ENCODE measurements at regions not wholly inside any gene's neighbourhood (a gene's known extent, or its start where the extent isn't known, plus 50 kb on each side); places are given as distances from the start of the nearest gene placed in this dataset.

GRCh38 chr5:116880150-116880549 lies 305.5 kb upstream of the SEMA6A start:
- TF ChIP-seq JUN (IDR thresholded peaks at IDR 0.05; ENCODE audit: borderline replicate concordance, insufficient read depth, insufficient read length, low read depth) = no peak
- no peak for TF ChIP-seq EZH2 (IDR thresholded peaks at IDR 0.05; ENCODE audit: borderline replicate concordance, low read depth, low read length, severe bottlenecking)
- TF ChIP-seq POLR2AphosphoS5 (IDR thresholded peaks at IDR 0.05; ENCODE audit: insufficient read depth, low read depth, low read length) = no peak
- no peak for TF ChIP-seq FOS (IDR thresholded peaks at IDR 0.05; ENCODE audit: borderline replicate concordance, insufficient read depth, low read length)
- TF ChIP-seq MYC (IDR thresholded peaks at IDR 0.05; ENCODE audit: low read depth, low read length) = no peak
- no peak for TF ChIP-seq GATA2 (IDR thresholded peaks at IDR 0.05; ENCODE audit: insufficient read depth, insufficient read length, low read depth, low read length)
- TF ChIP-seq CTCF (IDR thresholded peaks at IDR 0.05; ENCODE audit: extremely low read depth in 1 of 2, insufficient read depth in 1 of 2, low read depth in 1 of 2, low read length in 2 of 2) = no peak
- TF ChIP-seq POLR2A (IDR thresholded peaks at IDR 0.05; ENCODE audit: low read depth, low read length) = no peak
- TF ChIP-seq MAX (IDR thresholded peaks at IDR 0.05; ENCODE audit: insufficient read depth, insufficient read length) = no peak
- H3K36me3 ChIP-seq (ENCODE audit: control insufficient read depth in 2 of 2, extremely low read depth in 1 of 2, insufficient read depth in 2 of 2, low read length in 2 of 2) = no peaks in the 10 kb centered on the region
- BruUV-seq (replicated peaks) = no TSS peak
- H3K9me1 ChIP-seq (replicated peaks; ENCODE audit: control insufficient read depth, extremely low read depth, insufficient read depth, low read length) = no peaks in the 10 kb centered on the region
- H3K4me1 ChIP-seq (ENCODE audit: control insufficient read depth, extremely low read depth, insufficient read depth, low read length) = no peaks in the 10 kb centered on the region
- no peaks in the 10 kb centered on the region for H4K20me1 ChIP-seq (replicated peaks; ENCODE audit: control insufficient read depth, extremely low read depth, insufficient read depth, low read length)
- H3K9ac ChIP-seq (replicated peaks; ENCODE audit: extremely low read depth, insufficient read depth, low read length) = no peak overlapping the region
- H3K4me3 ChIP-seq (replicated peaks in 1 of 3; ENCODE audit: insufficient read depth in 1 of 3, low read depth in 1 of 3, low read length in 3 of 3) = no peak overlapping the region
- DNase-seq (ENCODE audit: low read depth, low spot score) (no peak), FAIRE-seq (no peak)
- H2AFZ ChIP-seq (ENCODE audit: low read depth, low read length) = no peak overlapping the region
- POLR2A ChIA-PET = no interaction called here
- no peaks in the 10 kb centered on the region for H3K79me2 ChIP-seq (ENCODE audit: control insufficient read depth, insufficient read depth, low read length)
- H3K4me2 ChIP-seq (ENCODE audit: insufficient read depth, low read length) = no peak overlapping the region
- intact Hi-C loops (cut with micrococcal nuclease) = no loop called here
- no peaks in the 10 kb centered on the region for H3K27me3 ChIP-seq (ENCODE audit: control insufficient read depth in 2 of 2, insufficient read depth in 2 of 2, low read length in 2 of 2)
- H3K27ac ChIP-seq (ENCODE audit: insufficient read depth, low read depth, low read length) = no peak overlapping the region
- dilution Hi-C loops (cut with MboI; ENCODE audit: extremely low pct_ligation_motif_present, low sequenced_read_pairs) = no loop called here
- CTCF ChIA-PET = no interaction called here
- H3K9me3 ChIP-seq (replicated peaks; ENCODE audit: control insufficient read depth, insufficient read depth, low read length) = peaks cover 2% of the 10 kb centered on the region
